Activated CD4-positive, alpha-beta memory T cell treated with anti-CD3 and anti-CD28 coated beads, Interleukin-2, amount 10 ng/mL, durations not matched to agents 7 days and 5 days (primary cell): ENCODE measurements at regions not wholly inside any gene's neighbourhood (a gene's known extent, or its start where the extent isn't known, plus 50 kb on each side); places are given as distances from the start of the nearest gene placed in this dataset.
"Not testable (repeated sequence)": the region's sequence is repeated elsewhere in the genome, so short reads cannot be mapped to it uniquely, and the experiment has no call there.

Experiments used
- CTCF ChIA-PET: fragments of 350-600 bp; sonication (Branson Sonifier 250); formaldehyde crosslinking; loops from one replicate; lab custom pipeline; 2021; ENCODE audit warnings: antibody characterized with exemption, inconsistent platforms; lab: Charles Lee
- POLR2A ChIA-PET: fragments of 350-600 bp; sonication (Branson Sonifier 250); formaldehyde crosslinking; loops from one replicate; lab custom pipeline; 2021; ENCODE audit warnings: antibody characterized with exemption; lab: Charles Lee
- DNase-seq: peaks from one replicate; pipeline ENCODE4 v3.0.0-alpha.2; 2020
- H3K27ac Mint-ChIP-seq: one replicate; pipeline ENCODE4 v1.8.0; 2021; ENCODE audit warnings: mild to moderate bottlenecking, mixed read lengths
- H3K27me3 Mint-ChIP-seq: one replicate; pipeline ENCODE4 v1.8.0; 2021; ENCODE audit warnings: mixed read lengths
- H3K36me3 Mint-ChIP-seq: one replicate; pipeline ENCODE4 v1.8.0; 2021; ENCODE audit warnings: low read depth, mixed read lengths
- H3K4me1 Mint-ChIP-seq: one replicate; pipeline ENCODE4 v1.8.0; 2021; ENCODE audit warnings: mixed read lengths
- H3K4me3 Mint-ChIP-seq: one replicate; pipeline ENCODE4 v1.8.0; 2021; ENCODE audit warnings: mild to moderate bottlenecking, mixed read lengths
- H3K9me3 Mint-ChIP-seq: one replicate; pipeline ENCODE4 v1.8.0; 2021; ENCODE audit warnings: mixed read lengths

GRCh38 chr18:43934322-43934721 is 657.0 kb upstream of the SYT4 start:
- Mint-ChIP-seq H3K27ac (no peak overlapping the region), H3K36me3 (no peaks in the 10 kb centered on the region), H3K4me3 (no peak overlapping the region), H3K4me1 (no peaks in the 10 kb centered on the region), H3K27me3 (no peaks in the 10 kb centered on the region), H3K9me3 (peaks cover 6% of the 10 kb centered on the region)
- no peak for DNase-seq
- ChIA-PET POLR2A (no interaction called here), CTCF (no interaction called here)

DNA sequence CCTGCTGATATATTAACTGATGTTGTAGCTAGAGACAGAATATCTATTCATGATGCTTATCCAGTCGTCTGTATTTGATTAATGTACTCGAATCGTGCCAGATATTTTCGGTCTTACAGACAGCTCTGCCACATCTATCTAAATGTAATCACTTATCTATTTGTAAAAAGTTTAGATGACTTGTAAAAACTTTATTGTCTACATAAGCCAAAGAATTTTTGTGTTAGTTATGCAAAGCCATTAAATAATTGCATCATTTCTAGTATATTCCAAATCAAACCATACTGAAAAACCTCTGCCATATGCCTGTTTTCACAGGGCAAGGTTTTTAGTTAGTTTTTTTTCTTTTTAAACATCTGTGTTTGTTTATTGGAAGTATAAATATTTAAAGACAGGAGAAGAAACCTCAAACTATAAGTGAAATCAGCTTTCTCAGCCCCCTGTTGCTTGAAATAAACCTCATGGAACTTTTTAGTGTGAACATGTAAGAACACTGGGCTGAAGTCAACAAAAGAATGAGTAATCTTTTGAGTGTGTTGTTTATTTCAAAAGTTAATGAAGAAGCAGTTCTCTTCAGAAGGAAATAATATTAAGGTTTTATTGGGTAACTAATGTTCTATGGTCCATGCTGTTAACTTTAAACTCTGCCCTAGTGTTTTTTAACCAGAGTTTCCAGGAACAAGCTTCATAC is 657.6 kb upstream of the SYT4 start:
- H3K9me3 Mint-ChIP-seq, result peaks cover 7% of the 10 kb centered on the region
- ChIA-PET CTCF (no interaction called here), POLR2A (no interaction called here)
- no peak overlapping the region for H3K4me3 Mint-ChIP-seq
- H3K4me1 Mint-ChIP-seq, result no peaks in the 10 kb centered on the region
- no peak for DNase-seq
- no peaks in the 10 kb centered on the region for H3K36me3 Mint-ChIP-seq
- no peak overlapping the region for H3K27ac Mint-ChIP-seq
- no peaks in the 10 kb centered on the region for H3K27me3 Mint-ChIP-seq

- Mint-ChIP-seq H3K27ac (no peak overlapping the region), H3K27me3 (no peaks in the 10 kb centered on the region), H3K9me3 (peaks cover 10% of the 10 kb centered on the region), H3K4me1 (no peaks in the 10 kb centered on the region), H3K36me3 (no peaks in the 10 kb centered on the region), H3K4me3 (no peak overlapping the region)
- CTCF ChIA-PET, result no interaction called here
- no peak for DNase-seq
- POLR2A ChIA-PET, result no interaction called here
These were observed 658.9 kb upstream of the SYT4 start for GRCh38 chr18:43936176-43936575.

DNA sequence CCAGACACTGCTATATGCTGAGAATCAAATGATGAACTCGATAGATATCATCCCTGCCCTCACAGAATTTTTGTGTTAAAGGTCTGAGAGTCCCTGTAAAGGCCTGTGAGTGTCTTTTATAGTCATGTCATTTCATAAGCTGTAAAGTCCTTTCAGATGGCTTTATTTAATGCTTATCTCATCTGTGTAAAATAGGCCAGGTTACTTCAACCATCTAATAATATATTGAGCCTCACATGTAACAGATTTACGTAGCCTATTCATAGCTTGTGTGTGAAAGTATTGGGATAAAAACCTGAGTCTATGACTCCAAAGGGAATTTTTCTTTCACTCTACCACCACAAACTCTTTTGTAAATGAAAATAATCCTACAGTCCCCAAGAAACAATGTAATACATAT is 672.0 kb upstream of the SYT4 start:
- CTCF ChIA-PET, result no interaction called here
- no peak overlapping the region for H3K27ac Mint-ChIP-seq

GRCh38 chr18:43950062-43950461 is 672.8 kb upstream of the SYT4 start:
- ChIA-PET POLR2A (no interaction called here), CTCF (no interaction called here)
- Mint-ChIP-seq H3K4me1 (no peaks in the 10 kb centered on the region), H3K36me3 (no peaks in the 10 kb centered on the region), H3K4me3 (no peak overlapping the region), H3K27me3 (no peaks in the 10 kb centered on the region), H3K27ac (no peak overlapping the region), H3K9me3 (peaks cover 9% of the 10 kb centered on the region)
- DNase-seq, result no peak

More for the DNA sequence above, 672.0 kb upstream of the SYT4 start:
- Mint-ChIP-seq H3K9me3 (peaks cover 7% of the 10 kb centered on the region), H3K27me3 (no peaks in the 10 kb centered on the region), H3K4me3 (no peak overlapping the region), H3K36me3 (no peaks in the 10 kb centered on the region), H3K4me1 (no peaks in the 10 kb centered on the region)
- POLR2A ChIA-PET, result no interaction called here
- no peak for DNase-seq

DNA sequence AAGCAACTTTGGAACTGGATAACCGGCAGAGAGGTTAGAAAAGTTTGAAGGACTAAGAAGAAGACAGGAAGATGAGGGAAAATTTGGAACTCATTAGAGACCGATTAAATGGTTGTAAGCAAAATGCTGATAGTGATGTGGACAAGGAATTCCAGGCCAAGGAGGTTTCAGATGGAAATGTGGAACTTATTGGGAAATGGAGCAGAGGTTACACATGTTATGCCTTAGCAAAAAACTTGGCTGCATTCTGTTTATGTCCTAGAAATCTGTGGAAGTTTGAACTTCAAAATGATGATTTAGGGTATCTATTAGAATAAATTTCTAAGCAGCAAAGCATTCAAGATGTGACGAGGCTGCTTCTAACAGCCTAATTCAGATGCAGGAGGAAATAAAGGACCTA is 675.1 kb upstream of the SYT4 start:
- Mint-ChIP-seq H3K4me1 (no peaks in the 10 kb centered on the region), H3K4me3 (no peak overlapping the region), H3K27me3 (no peaks in the 10 kb centered on the region), H3K27ac (no peak overlapping the region), H3K36me3 (no peaks in the 10 kb centered on the region), H3K9me3 (peaks cover 4% of the 10 kb centered on the region)
- no peak for DNase-seq
- ChIA-PET CTCF (no interaction called here), POLR2A (no interaction called here)

- CTCF ChIA-PET, result no interaction called here
- H3K4me3 Mint-ChIP-seq, result no peak overlapping the region
- H3K36me3 Mint-ChIP-seq, result no peaks in the 10 kb centered on the region
- H3K27ac Mint-ChIP-seq, result no peak overlapping the region
- H3K27me3 Mint-ChIP-seq, result no peaks in the 10 kb centered on the region
- no peaks in the 10 kb centered on the region for H3K4me1 Mint-ChIP-seq
- DNase-seq, result no peak
- no peaks in the 10 kb centered on the region for H3K9me3 Mint-ChIP-seq
- POLR2A ChIA-PET, result no interaction called here
These were observed 684.4 kb upstream of the SYT4 start for GRCh38 chr18:43961722-43962121.

DNA sequence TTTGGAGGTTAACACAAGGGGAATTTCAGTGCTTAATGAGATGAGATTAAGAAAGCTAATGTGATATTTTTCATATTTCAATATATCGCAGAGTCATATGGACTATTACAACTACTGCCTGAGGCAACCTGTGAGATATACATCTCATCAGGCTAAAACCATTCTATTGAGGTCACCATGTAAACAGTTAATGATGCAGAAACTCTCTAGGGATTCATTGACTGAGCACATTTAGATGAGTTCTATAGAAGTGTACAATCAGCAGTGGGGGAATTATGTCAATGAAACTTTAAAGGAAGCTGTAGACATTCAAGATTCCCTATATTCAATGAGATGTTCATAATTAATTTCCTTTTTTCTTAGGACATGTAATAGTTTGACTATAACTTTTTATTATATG is 687.4 kb upstream of the SYT4 start:
- H3K9me3 Mint-ChIP-seq, result no peaks in the 10 kb centered on the region
- H3K4me1 Mint-ChIP-seq, result no peaks in the 10 kb centered on the region
- CTCF ChIA-PET, result no interaction called here
- no peaks in the 10 kb centered on the region for H3K27me3 Mint-ChIP-seq
- no peak overlapping the region for H3K4me3 Mint-ChIP-seq
- H3K27ac Mint-ChIP-seq, result no peak overlapping the region
- no peak for DNase-seq
- POLR2A ChIA-PET, result no interaction called here
- no peaks in the 10 kb centered on the region for H3K36me3 Mint-ChIP-seq

DNA sequence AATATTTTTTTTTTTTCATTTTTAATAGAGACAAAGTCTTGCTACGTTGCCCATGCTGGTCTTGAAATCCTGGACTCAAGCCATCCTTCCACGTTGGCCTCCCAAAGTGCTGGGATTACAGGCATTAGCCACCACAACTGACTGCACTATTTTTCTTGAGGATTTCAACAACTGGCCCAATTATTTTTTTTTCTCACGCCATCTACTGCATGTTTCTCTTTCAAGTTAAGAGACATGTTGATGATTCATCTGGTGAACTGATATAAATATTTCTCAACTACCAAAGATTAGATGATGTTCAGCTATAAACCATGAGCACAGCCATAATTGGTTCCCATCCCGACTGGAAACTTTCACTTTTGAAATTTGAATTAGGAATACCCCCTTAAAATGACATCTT is 688.4 kb upstream of the SYT4 start:
- H3K27ac Mint-ChIP-seq, result no peak overlapping the region
- H3K4me1 Mint-ChIP-seq, result no peaks in the 10 kb centered on the region
- no peaks in the 10 kb centered on the region for H3K9me3 Mint-ChIP-seq
- H3K4me3 Mint-ChIP-seq, result no peak overlapping the region
- no peak for DNase-seq
- no peaks in the 10 kb centered on the region for H3K27me3 Mint-ChIP-seq
- CTCF ChIA-PET, result no interaction called here
- POLR2A ChIA-PET, result no interaction called here
- H3K36me3 Mint-ChIP-seq, result no peaks in the 10 kb centered on the region

DNA sequence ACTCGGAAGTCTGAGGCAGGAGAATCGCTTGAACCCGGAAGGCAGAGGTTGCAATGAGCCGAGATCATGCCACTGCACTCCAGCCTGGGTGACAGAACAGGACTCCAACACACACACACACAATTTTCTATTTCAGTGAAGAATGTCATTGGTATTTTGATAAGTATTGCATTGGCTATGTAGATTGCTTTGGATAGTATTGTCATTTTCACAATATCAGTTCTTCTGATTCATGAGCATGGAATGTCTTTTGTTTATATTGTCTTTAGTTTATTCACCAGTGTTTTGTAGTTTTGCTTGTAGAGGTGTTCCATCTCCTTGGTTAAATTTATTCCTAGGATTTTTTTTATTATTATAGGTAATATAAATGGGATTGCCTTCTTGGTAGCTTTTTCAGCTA is 693.4 kb upstream of the SYT4 start:
- POLR2A ChIA-PET, result no interaction called here
- CTCF ChIA-PET, result no interaction called here
- H3K4me1 Mint-ChIP-seq, result no peaks in the 10 kb centered on the region
- no peaks in the 10 kb centered on the region for H3K27me3 Mint-ChIP-seq
- no peak overlapping the region for H3K27ac Mint-ChIP-seq
- H3K36me3 Mint-ChIP-seq, result no peaks in the 10 kb centered on the region
- no peak for DNase-seq
- no peak overlapping the region for H3K4me3 Mint-ChIP-seq
- no peaks in the 10 kb centered on the region for H3K9me3 Mint-ChIP-seq

DNA sequence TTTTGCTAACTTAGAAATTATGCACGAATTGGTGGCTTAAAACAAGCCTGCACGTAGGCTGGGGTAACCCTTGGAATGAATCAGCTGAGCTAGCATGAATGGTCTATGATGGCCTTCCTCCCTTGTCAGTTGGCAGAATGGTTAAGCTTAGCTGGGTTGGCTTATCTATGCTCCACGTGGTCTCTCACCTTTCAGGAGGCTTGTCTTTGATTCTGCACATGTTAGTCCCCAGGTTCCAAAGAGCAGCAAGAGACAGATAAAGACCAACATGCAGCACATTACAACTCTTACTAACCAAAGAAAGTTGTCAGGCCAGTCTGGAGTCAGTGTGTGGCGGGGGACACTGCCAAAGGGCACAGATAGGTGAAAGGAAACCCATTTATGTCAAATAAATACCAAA is 700.9 kb upstream of the SYT4 start:
- no peaks in the 10 kb centered on the region for H3K4me1 Mint-ChIP-seq
- POLR2A ChIA-PET, result no interaction called here
- H3K36me3 Mint-ChIP-seq, result no peaks in the 10 kb centered on the region
- H3K9me3 Mint-ChIP-seq, result peaks cover 7% of the 10 kb centered on the region
- H3K27ac Mint-ChIP-seq, result no peak overlapping the region
- CTCF ChIA-PET, result no interaction called here
- DNase-seq, result no peak
- no peak overlapping the region for H3K4me3 Mint-ChIP-seq
- H3K27me3 Mint-ChIP-seq, result no peaks in the 10 kb centered on the region

DNA sequence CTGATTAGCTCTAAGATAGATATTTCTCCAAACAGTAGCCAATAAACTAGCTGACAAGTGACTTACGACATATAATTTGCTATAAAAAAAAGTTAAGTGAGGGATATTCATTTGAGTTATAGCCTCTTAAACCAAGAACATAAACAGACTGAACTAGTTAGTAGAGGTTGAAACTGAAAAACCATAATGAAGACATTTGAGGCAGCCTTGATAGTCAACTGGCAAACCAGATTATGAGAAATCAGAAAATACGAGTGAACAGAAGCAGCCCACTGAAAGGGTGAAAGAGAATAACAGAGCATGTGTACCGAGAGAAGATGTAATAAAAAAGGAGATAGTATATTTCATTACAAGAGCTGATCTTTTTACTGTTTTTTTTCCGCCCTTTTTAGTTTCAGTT is 698.1 kb upstream of the SETBP1 start:
- Mint-ChIP-seq H3K4me3 (no peak overlapping the region), H3K36me3 (no peaks in the 10 kb centered on the region), H3K27ac (no peak overlapping the region), H3K27me3 (no peaks in the 10 kb centered on the region), H3K4me1 (no peaks in the 10 kb centered on the region), H3K9me3 (peaks cover 27% of the 10 kb centered on the region)
- no peak for DNase-seq
- POLR2A ChIA-PET, result no interaction called here
- CTCF ChIA-PET, result no interaction called here

DNA sequence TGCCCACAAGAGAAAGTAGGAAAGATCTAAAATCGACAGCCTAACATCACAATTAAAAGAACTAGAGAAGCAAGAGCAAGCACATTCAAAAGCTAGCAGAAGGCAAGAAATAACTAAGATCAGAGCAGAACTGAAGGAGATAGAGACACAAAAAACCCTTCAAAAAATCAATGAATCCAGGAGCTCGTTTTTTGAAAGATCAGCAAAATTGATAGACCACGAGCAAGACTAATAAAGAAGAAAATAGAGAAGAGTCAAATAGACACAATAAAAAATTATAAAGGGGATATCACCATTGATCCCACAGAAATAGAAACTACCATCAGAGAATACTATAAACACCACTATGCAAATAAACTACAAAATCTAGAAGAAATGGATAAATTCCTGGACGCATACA is 693.6 kb upstream of the SETBP1 start:
- H3K9me3 Mint-ChIP-seq, result peaks cover 26% of the 10 kb centered on the region
- DNase-seq, CTCF ChIA-PET, H3K27ac Mint-ChIP-seq, H3K4me1 Mint-ChIP-seq, POLR2A ChIA-PET, H3K27me3 Mint-ChIP-seq, H3K4me3 Mint-ChIP-seq, H3K36me3 Mint-ChIP-seq: not testable (repeated sequence)

- POLR2A ChIA-PET, result no interaction called here
- Mint-ChIP-seq H3K4me1 (no peaks in the 10 kb centered on the region), H3K9me3 (peaks cover 2% of the 10 kb centered on the region), H3K4me3 (no peak overlapping the region), H3K27me3 (no peaks in the 10 kb centered on the region), H3K27ac (no peak overlapping the region), H3K36me3 (no peaks in the 10 kb centered on the region)
- no peak for DNase-seq
- CTCF ChIA-PET, result no interaction called here
These were observed 687.9 kb upstream of the SETBP1 start for GRCh38 chr18:43992741-43993140.
